ENCODE measurements at regions not wholly inside any gene's neighbourhood (a gene's known extent, or its start where the extent isn't known, plus 50 kb on each side); places are given as distances from the start of the nearest gene placed in this dataset.

DNA sequence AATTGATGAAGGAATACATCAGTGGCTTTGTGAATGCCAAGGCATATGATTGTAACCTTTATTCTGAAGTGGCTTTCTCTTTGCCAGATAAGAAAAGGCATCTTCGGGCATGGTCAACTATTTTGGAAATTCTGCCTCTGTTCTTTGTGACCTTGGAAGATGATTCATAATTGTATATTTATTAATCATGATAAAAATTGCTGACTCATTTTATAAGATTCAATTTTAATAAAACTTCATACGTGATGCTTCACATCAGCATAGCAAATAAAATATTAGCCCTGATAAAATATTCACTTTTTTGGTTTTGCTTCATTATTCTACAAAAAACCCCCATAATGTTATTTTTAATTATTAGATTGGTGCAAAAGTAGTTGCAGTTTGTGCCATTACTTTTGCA, 200.5 kb downstream of the MACC1 start:
- TF ChIP-seq CTCF (conservative IDR thresholded peaks at IDR 0.05; ENCODE audit: low read depth, low read length) (no peak), EZH2 (IDR thresholded peaks at IDR 0.05; ENCODE audit: borderline replicate concordance, low read depth, low read length, poor library complexity, severe bottlenecking) (no peak)
